ENCODE measurements at regions not wholly inside any gene's neighbourhood (a gene's known extent, or its start where the extent isn't known, plus 50 kb on each side); places are given as distances from the start of the nearest gene placed in this dataset.

DNA sequence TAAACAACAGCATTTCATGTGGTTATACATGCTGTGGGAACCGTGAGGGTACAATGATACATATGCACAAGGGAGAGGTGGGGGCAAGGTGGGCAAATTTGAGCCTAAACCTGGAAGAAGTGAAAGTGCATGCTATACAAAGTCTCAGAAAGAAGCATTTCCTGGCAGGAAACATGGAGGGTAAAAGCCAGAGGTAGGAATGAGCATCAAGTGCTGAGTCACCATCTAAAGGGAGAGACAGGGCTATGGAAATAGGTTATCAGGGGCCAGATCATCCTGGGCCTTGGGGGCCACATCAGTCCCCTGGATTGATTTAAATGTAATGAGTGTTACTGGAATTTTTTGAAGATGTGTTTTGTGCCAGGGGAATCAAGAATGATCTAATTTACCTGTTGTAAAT, 60.1 kb upstream of the DAB1 start:
- H3K27ac ChIP-seq (ENCODE audit: extremely low read depth, low read depth, low read length): no peak overlapping the region
- no peak for ATAC-seq
- H2AFZ ChIP-seq (ENCODE audit: low read depth, low read length): no peak overlapping the region
- no peaks in the 10 kb centered on the region for H3K9me3 ChIP-seq (replicated peaks; ENCODE audit: control insufficient read depth, insufficient read depth, low read depth, low read length)
- H3K4me3 ChIP-seq: no peak overlapping the region
- DNase-seq (ENCODE audit: extremely low read depth in 1 of 4, low spot score in 3 of 4): no peak
- BruUV-seq (replicated peaks): no TSS peak
- FAIRE-seq: no peak
- no peaks in the 10 kb centered on the region for H4K20me1 ChIP-seq (replicated peaks; ENCODE audit: control insufficient read depth, insufficient read depth, low read length)
- ChIA-PET CTCF (ENCODE audit: low intra/inter-chr PET ratio) (no interaction called here), POLR2A (no interaction called here)
- H3K9ac ChIP-seq (ENCODE audit: insufficient read depth in 1 of 2, low read depth in 2 of 2, low read length in 2 of 2): no peak overlapping the region
- intact Hi-C loops (cut with micrococcal nuclease): no loop called here
- H3K4me1 ChIP-seq (replicated peaks in 1 of 2; ENCODE audit: control insufficient read depth in 2 of 2, insufficient read depth in 2 of 2, low read length in 2 of 2): no peaks in the 10 kb centered on the region
- no peak overlapping the region for H3K4me2 ChIP-seq (ENCODE audit: insufficient read depth, low read length)
- no peaks in the 10 kb centered on the region for H3K36me3 ChIP-seq (ENCODE audit: control insufficient read depth, insufficient read depth, low read length)
- WGBS (ENCODE audit: insufficient coverage, low coverage, missing lambda C conversion rate): 0% methylated on average over 1 of the region's 1 CpG
- no peaks in the 10 kb centered on the region for H3K79me2 ChIP-seq (ENCODE audit: control insufficient read depth, insufficient read depth, low read length)
- in situ Hi-C loops (cut with MboI): no loop called here
- no peaks in the 10 kb centered on the region for H3K9me1 ChIP-seq (ENCODE audit: control insufficient read depth, insufficient read depth, low read length)
- no peaks in the 10 kb centered on the region; a peak in 1 of 5 replicates for H3K27me3 ChIP-seq (ENCODE audit: control insufficient read depth in 2 of 2, insufficient read depth in 2 of 2, low read length in 2 of 2)
- TF ChIP-seq PRMT5 (CRISPR knock-in tag; IDR thresholded peaks at IDR 0.05) (no peak), NFIX (CRISPR knock-in tag; IDR thresholded peaks at IDR 0.05; ENCODE audit: low read depth) (no peak), PCBP2 (IDR thresholded peaks at IDR 0.05; ENCODE audit: low read depth, low read length, poor library complexity, severe bottlenecking) (no peak), CBFB (CRISPR knock-in tag; IDR thresholded peaks at IDR 0.05) (no peak), SIN3B (IDR thresholded peaks at IDR 0.05; ENCODE audit: low read depth) (no peak), TEAD2 (tag; IDR thresholded peaks at IDR 0.05) (no peak), ZNF174 (CRISPR knock-in tag; IDR thresholded peaks at IDR 0.05) (no peak), TAF15 (IDR thresholded peaks at IDR 0.05; ENCODE audit: low read depth, low read length) (no peak), NCOA2 (IDR thresholded peaks at IDR 0.05; ENCODE audit: partially characterized antibody in 2 of 2) (no peak), HOXB6 (CRISPR knock-in tag; IDR thresholded peaks at IDR 0.05; ENCODE audit: borderline replicate concordance) (no peak), ZNF696 (CRISPR knock-in tag; conservative IDR thresholded peaks at IDR 0.05) (no peak), E2F3 (CRISPR knock-in tag; IDR thresholded peaks at IDR 0.05) (no peak)
- TF ChIP-seq, protein P1, sequence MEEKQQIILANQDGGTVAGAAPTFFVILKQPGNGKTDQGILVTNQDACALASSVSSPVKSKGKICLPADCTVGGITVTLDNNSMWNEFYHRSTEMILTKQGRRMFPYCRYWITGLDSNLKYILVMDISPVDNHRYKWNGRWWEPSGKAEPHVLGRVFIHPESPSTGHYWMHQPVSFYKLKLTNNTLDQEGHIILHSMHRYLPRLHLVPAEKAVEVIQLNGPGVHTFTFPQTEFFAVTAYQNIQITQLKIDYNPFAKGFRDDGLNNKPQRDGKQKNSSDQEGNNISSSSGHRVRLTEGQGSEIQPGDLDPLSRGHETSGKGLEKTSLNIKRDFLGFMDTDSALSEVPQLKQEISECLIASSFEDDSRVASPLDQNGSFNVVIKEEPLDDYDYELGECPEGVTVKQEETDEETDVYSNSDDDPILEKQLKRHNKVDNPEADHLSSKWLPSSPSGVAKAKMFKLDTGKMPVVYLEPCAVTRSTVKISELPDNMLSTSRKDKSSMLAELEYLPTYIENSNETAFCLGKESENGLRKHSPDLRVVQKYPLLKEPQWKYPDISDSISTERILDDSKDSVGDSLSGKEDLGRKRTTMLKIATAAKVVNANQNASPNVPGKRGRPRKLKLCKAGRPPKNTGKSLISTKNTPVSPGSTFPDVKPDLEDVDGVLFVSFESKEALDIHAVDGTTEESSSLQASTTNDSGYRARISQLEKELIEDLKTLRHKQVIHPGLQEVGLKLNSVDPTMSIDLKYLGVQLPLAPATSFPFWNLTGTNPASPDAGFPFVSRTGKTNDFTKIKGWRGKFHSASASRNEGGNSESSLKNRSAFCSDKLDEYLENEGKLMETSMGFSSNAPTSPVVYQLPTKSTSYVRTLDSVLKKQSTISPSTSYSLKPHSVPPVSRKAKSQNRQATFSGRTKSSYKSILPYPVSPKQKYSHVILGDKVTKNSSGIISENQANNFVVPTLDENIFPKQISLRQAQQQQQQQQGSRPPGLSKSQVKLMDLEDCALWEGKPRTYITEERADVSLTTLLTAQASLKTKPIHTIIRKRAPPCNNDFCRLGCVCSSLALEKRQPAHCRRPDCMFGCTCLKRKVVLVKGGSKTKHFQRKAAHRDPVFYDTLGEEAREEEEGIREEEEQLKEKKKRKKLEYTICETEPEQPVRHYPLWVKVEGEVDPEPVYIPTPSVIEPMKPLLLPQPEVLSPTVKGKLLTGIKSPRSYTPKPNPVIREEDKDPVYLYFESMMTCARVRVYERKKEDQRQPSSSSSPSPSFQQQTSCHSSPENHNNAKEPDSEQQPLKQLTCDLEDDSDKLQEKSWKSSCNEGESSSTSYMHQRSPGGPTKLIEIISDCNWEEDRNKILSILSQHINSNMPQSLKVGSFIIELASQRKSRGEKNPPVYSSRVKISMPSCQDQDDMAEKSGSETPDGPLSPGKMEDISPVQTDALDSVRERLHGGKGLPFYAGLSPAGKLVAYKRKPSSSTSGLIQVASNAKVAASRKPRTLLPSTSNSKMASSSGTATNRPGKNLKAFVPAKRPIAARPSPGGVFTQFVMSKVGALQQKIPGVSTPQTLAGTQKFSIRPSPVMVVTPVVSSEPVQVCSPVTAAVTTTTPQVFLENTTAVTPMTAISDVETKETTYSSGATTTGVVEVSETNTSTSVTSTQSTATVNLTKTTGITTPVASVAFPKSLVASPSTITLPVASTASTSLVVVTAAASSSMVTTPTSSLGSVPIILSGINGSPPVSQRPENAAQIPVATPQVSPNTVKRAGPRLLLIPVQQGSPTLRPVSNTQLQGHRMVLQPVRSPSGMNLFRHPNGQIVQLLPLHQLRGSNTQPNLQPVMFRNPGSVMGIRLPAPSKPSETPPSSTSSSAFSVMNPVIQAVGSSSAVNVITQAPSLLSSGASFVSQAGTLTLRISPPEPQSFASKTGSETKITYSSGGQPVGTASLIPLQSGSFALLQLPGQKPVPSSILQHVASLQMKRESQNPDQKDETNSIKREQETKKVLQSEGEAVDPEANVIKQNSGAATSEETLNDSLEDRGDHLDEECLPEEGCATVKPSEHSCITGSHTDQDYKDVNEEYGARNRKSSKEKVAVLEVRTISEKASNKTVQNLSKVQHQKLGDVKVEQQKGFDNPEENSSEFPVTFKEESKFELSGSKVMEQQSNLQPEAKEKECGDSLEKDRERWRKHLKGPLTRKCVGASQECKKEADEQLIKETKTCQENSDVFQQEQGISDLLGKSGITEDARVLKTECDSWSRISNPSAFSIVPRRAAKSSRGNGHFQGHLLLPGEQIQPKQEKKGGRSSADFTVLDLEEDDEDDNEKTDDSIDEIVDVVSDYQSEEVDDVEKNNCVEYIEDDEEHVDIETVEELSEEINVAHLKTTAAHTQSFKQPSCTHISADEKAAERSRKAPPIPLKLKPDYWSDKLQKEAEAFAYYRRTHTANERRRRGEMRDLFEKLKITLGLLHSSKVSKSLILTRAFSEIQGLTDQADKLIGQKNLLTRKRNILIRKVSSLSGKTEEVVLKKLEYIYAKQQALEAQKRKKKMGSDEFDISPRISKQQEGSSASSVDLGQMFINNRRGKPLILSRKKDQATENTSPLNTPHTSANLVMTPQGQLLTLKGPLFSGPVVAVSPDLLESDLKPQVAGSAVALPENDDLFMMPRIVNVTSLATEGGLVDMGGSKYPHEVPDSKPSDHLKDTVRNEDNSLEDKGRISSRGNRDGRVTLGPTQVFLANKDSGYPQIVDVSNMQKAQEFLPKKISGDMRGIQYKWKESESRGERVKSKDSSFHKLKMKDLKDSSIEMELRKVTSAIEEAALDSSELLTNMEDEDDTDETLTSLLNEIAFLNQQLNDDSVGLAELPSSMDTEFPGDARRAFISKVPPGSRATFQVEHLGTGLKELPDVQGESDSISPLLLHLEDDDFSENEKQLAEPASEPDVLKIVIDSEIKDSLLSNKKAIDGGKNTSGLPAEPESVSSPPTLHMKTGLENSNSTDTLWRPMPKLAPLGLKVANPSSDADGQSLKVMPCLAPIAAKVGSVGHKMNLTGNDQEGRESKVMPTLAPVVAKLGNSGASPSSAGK (IDR thresholded peaks at IDR 0.05): no peak

Data from K562 (cell line).